ENCODE measurements at regions not wholly inside any gene's neighbourhood (a gene's known extent, or its start where the extent isn't known, plus 50 kb on each side); places are given as distances from the start of the nearest gene placed in this dataset.

DNA sequence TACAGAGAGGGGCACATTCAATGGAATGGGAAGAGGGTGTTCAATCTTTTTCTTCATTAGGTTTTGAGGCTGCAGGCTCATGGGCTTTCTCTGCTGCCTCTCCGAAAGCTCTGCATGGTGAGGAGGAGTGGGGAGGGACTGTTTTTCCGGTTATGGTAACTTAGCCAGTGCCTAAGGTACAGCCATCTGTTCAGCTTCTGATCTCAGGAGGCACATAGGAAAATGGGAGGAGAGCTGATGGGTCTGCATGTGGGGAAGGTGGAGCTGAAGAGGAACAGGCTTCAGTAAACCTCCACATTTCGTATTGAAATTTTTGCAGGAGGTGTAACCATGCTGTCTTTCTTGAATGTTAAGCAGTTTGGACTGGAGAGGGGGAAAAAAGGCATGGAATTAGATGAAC lies 1020.4 kb upstream of the WWC1 start:
- no peak for TF ChIP-seq HNF4A (conservative IDR thresholded peaks at IDR 0.05)
- TF ChIP-seq, protein P1, sequence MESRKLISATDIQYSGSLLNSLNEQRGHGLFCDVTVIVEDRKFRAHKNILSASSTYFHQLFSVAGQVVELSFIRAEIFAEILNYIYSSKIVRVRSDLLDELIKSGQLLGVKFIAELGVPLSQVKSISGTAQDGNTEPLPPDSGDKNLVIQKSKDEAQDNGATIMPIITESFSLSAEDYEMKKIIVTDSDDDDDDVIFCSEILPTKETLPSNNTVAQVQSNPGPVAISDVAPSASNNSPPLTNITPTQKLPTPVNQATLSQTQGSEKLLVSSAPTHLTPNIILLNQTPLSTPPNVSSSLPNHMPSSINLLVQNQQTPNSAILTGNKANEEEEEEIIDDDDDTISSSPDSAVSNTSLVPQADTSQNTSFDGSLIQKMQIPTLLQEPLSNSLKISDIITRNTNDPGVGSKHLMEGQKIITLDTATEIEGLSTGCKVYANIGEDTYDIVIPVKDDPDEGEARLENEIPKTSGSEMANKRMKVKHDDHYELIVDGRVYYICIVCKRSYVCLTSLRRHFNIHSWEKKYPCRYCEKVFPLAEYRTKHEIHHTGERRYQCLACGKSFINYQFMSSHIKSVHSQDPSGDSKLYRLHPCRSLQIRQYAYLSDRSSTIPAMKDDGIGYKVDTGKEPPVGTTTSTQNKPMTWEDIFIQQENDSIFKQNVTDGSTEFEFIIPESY (IDR thresholded peaks at IDR 0.05) = no peak
- no peak for TF ChIP-seq SP1 (IDR thresholded peaks at IDR 0.05)
- TF ChIP-seq FOXA1 (IDR thresholded peaks at IDR 0.05) = no peak
- TF ChIP-seq HNF4G (IDR thresholded peaks at IDR 0.05) = no peak
- TF ChIP-seq RAD21 (IDR thresholded peaks at IDR 0.05) = no peak
- Histone ChIP-seq H3K4me1 (ENCODE audit: control insufficient read depth in 4 of 4, insufficient read depth in 4 of 4, low read length in 3 of 4) (no peaks in the 10 kb centered on the region), H3K27ac (ENCODE audit: low read depth in 1 of 2, low read length in 2 of 2) (no peak overlapping the region), H3K36me3 (ENCODE audit: control insufficient read depth in 4 of 4, insufficient read depth in 3 of 4, low read depth in 1 of 4, low read length in 3 of 4) (no peaks in the 10 kb centered on the region), H3K4me3 (ENCODE audit: low read depth in 1 of 3, low read length in 3 of 3) (no peak overlapping the region), H3K9ac (ENCODE audit: low read depth in 1 of 2, low read length in 2 of 2) (no peak overlapping the region), H3K9me3 (ENCODE audit: control insufficient read depth in 4 of 4, low read length in 3 of 4) (no peaks in the 10 kb centered on the region), H3K27me3 (ENCODE audit: control insufficient read depth in 4 of 4, insufficient read depth in 4 of 4, low read length in 3 of 4) (no peaks in the 10 kb centered on the region)
- no peak for DNase-seq (ENCODE audit: low spot score)
- 89% methylated on average over 3 of the region's 3 CpGs for WGBS

GRCh38 chr5:167271511-167271910 lies 1019.9 kb upstream of the WWC1 start:
- Histone ChIP-seq H3K4me1 (ENCODE audit: control insufficient read depth in 4 of 4, insufficient read depth in 4 of 4, low read length in 3 of 4) (no peaks in the 10 kb centered on the region), H3K36me3 (ENCODE audit: control insufficient read depth in 4 of 4, insufficient read depth in 3 of 4, low read depth in 1 of 4, low read length in 3 of 4) (no peaks in the 10 kb centered on the region), H3K27me3 (ENCODE audit: control insufficient read depth in 4 of 4, insufficient read depth in 4 of 4, low read length in 3 of 4) (no peaks in the 10 kb centered on the region), H3K4me3 (ENCODE audit: low read depth in 1 of 3, low read length in 3 of 3) (no peak overlapping the region), H3K9me3 (ENCODE audit: control insufficient read depth in 4 of 4, low read length in 3 of 4) (no peaks in the 10 kb centered on the region), H3K9ac (ENCODE audit: low read depth in 1 of 2, low read length in 2 of 2) (no peak overlapping the region), H3K27ac (ENCODE audit: low read depth in 1 of 2, low read length in 2 of 2) (no peak overlapping the region)
- TF ChIP-seq RXRA (IDR thresholded peaks at IDR 0.05) = no peak
- TF ChIP-seq ATF3 (IDR thresholded peaks at IDR 0.05) = no peak
- TF ChIP-seq JUND (IDR thresholded peaks at IDR 0.05) = no peak
- TF ChIP-seq FOXA2 (IDR thresholded peaks at IDR 0.05) = no peak
- no peak for TF ChIP-seq GABPA (IDR thresholded peaks at IDR 0.05 in 1 of 2, conservative IDR thresholded peaks at IDR 0.05 in 1 of 2)
- TF ChIP-seq, protein P2, sequence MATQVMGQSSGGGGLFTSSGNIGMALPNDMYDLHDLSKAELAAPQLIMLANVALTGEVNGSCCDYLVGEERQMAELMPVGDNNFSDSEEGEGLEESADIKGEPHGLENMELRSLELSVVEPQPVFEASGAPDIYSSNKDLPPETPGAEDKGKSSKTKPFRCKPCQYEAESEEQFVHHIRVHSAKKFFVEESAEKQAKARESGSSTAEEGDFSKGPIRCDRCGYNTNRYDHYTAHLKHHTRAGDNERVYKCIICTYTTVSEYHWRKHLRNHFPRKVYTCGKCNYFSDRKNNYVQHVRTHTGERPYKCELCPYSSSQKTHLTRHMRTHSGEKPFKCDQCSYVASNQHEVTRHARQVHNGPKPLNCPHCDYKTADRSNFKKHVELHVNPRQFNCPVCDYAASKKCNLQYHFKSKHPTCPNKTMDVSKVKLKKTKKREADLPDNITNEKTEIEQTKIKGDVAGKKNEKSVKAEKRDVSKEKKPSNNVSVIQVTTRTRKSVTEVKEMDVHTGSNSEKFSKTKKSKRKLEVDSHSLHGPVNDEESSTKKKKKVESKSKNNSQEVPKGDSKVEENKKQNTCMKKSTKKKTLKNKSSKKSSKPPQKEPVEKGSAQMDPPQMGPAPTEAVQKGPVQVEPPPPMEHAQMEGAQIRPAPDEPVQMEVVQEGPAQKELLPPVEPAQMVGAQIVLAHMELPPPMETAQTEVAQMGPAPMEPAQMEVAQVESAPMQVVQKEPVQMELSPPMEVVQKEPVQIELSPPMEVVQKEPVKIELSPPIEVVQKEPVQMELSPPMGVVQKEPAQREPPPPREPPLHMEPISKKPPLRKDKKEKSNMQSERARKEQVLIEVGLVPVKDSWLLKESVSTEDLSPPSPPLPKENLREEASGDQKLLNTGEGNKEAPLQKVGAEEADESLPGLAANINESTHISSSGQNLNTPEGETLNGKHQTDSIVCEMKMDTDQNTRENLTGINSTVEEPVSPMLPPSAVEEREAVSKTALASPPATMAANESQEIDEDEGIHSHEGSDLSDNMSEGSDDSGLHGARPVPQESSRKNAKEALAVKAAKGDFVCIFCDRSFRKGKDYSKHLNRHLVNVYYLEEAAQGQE (IDR thresholded peaks at IDR 0.05) = no peak
- TF ChIP-seq, protein P3, sequence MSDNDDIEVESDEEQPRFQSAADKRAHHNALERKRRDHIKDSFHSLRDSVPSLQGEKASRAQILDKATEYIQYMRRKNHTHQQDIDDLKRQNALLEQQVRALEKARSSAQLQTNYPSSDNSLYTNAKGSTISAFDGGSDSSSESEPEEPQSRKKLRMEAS (IDR thresholded peaks at IDR 0.05) = no peak
- TF ChIP-seq, protein P1 (IDR thresholded peaks at IDR 0.05) = no peak
- no peak for TF ChIP-seq YY1 (IDR thresholded peaks at IDR 0.05)
- no peak for TF ChIP-seq EGR1 (IDR thresholded peaks at IDR 0.05; ENCODE audit: low read depth in 2 of 2)
- TF ChIP-seq NR2F2 (IDR thresholded peaks at IDR 0.05) = no peak
- no peak for TF ChIP-seq RAD21 (IDR thresholded peaks at IDR 0.05)
- TF ChIP-seq SP1 (IDR thresholded peaks at IDR 0.05) = no peak
- no peak for TF ChIP-seq CTCF (IDR thresholded peaks at IDR 0.05; ENCODE audit: low read depth, low read length, missing input control)
- TF ChIP-seq FOXA1 (IDR thresholded peaks at IDR 0.05) = no peak
- 86% methylated on average over 4 of the region's 4 CpGs for WGBS
- no peak for DNase-seq (ENCODE audit: low spot score)

Measured in liver (tissue), 8 donors.